ENCODE measurements at regions not wholly inside any gene's neighbourhood (a gene's known extent, or its start where the extent isn't known, plus 50 kb on each side); places are given as distances from the start of the nearest gene placed in this dataset.

- no peaks in the 10 kb centered on the region for H3K9me1 ChIP-seq (ENCODE audit: control insufficient read depth, insufficient read depth, low read length)
- no peak for ATAC-seq
- H3K9me3 ChIP-seq (replicated peaks; ENCODE audit: control insufficient read depth, insufficient read depth, low read depth, low read length): no peaks in the 10 kb centered on the region
- peaks cover 0 to 2% of the 10 kb centered on the region in 2 experiments; a peak in 2 of 5 replicates for H3K27me3 ChIP-seq (ENCODE audit: control insufficient read depth in 2 of 2, insufficient read depth in 2 of 2, low read length in 2 of 2)
- H3K4me2 ChIP-seq (ENCODE audit: insufficient read depth, low read length): no peak overlapping the region
- H3K4me1 ChIP-seq (replicated peaks in 1 of 2; ENCODE audit: control insufficient read depth in 2 of 2, insufficient read depth in 2 of 2, low read length in 2 of 2): no peaks in the 10 kb centered on the region; a peak in 1 of 5 replicates
- H3K79me2 ChIP-seq (ENCODE audit: control insufficient read depth, insufficient read depth, low read length): no peaks in the 10 kb centered on the region
- DNase-seq (ENCODE audit: extremely low read depth in 1 of 4, low spot score in 3 of 4): no peak
- CTCF ChIA-PET (ENCODE audit: low intra/inter-chr PET ratio): no interaction called here
- H2AFZ ChIP-seq (ENCODE audit: low read depth, low read length): no peak overlapping the region
- intact Hi-C loops (cut with micrococcal nuclease): no loop called here
- no peaks in the 10 kb centered on the region for H3K36me3 ChIP-seq (ENCODE audit: control insufficient read depth, insufficient read depth, low read length)
- no peak overlapping the region for H3K4me3 ChIP-seq
- 4% methylated on average over 4 of the region's 4 CpGs for WGBS (ENCODE audit: insufficient coverage, low coverage, missing lambda C conversion rate)
- no TSS peak for BruUV-seq (replicated peaks)
- FAIRE-seq: no peak
- H3K9ac ChIP-seq (ENCODE audit: insufficient read depth in 1 of 2, low read depth in 2 of 2, low read length in 2 of 2): no peak overlapping the region
- in situ Hi-C loops (cut with MboI): no loop called here
- H4K20me1 ChIP-seq (replicated peaks; ENCODE audit: control insufficient read depth, insufficient read depth, low read length): no peaks in the 10 kb centered on the region
- POLR2A ChIA-PET: no interaction called here
- no peak overlapping the region for H3K27ac ChIP-seq (ENCODE audit: extremely low read depth, low read depth, low read length)
- TF ChIP-seq MCM2 (IDR thresholded peaks at IDR 0.05; ENCODE audit: low read depth): no peak
- no peak for TF ChIP-seq STAT5A (IDR thresholded peaks at IDR 0.05; ENCODE audit: borderline replicate concordance, low read length)
- no peak for TF ChIP-seq C11orf30 (IDR thresholded peaks at IDR 0.05; ENCODE audit: low read depth)
- TF ChIP-seq TEAD2 (tag; IDR thresholded peaks at IDR 0.05): no peak
- no peak for TF ChIP-seq RAD51 (IDR thresholded peaks at IDR 0.05; ENCODE audit: borderline replicate concordance, low read depth)
- TF ChIP-seq CHD4 (IDR thresholded peaks at IDR 0.05; ENCODE audit: insufficient read depth, insufficient replicate concordance, low read depth, low read length, poor library complexity, severe bottlenecking): no peak
- no peak for TF ChIP-seq TCFL5 (CRISPR knock-in tag; conservative IDR thresholded peaks at IDR 0.05)
- no peak for TF ChIP-seq SIX5 (IDR thresholded peaks at IDR 0.05; ENCODE audit: borderline replicate concordance in 1 of 2, insufficient read depth in 1 of 2, low read depth in 1 of 2, low read length in 2 of 2)
- TF ChIP-seq MXI1 (IDR thresholded peaks at IDR 0.05; ENCODE audit: low read depth, low read length): no peak
- no peak for TF ChIP-seq ZNF583 (CRISPR knock-in tag; IDR thresholded peaks at IDR 0.05)
- no peak for TF ChIP-seq BCOR (IDR thresholded peaks at IDR 0.05)
- no peak for TF ChIP-seq ZNF197 (CRISPR knock-in tag; IDR thresholded peaks at IDR 0.05; ENCODE audit: low read depth)
- no peak for TF ChIP-seq ZNF277 (CRISPR knock-in tag; IDR thresholded peaks at IDR 0.05; ENCODE audit: borderline replicate concordance)
- TF ChIP-seq TBP (optimal IDR thresholded peaks at IDR 0.05; ENCODE audit: low read depth, low read length): no peak
These were observed 402.6 kb downstream of the OCA2 start for GRCh38 chr15:27696530-27696929.
